ENCODE measurements at regions not wholly inside any gene's neighbourhood (a gene's known extent, or its start where the extent isn't known, plus 50 kb on each side); places are given as distances from the start of the nearest gene placed in this dataset.

- no peak overlapping the region for H3K27ac ChIP-seq (ENCODE audit: low read length)
- H3K4me3 ChIP-seq (ENCODE audit: low read length) = no peak overlapping the region
- no peaks in the 10 kb centered on the region for H3K36me3 ChIP-seq (ENCODE audit: control insufficient read depth, insufficient read depth, low read length)
- no peaks in the 10 kb centered on the region for H3K27me3 ChIP-seq (ENCODE audit: control insufficient read depth, insufficient read depth, low read length)
- no peak for DNase-seq (ENCODE audit: low read depth, low spot score)
- no peaks in the 10 kb centered on the region for H3K4me1 ChIP-seq (ENCODE audit: control insufficient read depth, insufficient read depth, low read length)
- no CpG with 5 or more reads among the region's 6 CpGs for WGBS (ENCODE audit: insufficient coverage, insufficient read length)
- H3K9me3 ChIP-seq (ENCODE audit: control insufficient read depth, insufficient read depth, low read length) = no peaks in the 10 kb centered on the region
Observed at GRCh38 chr3:152073267-152073666, 195.5 kb upstream of the MBNL1 start.

- Histone ChIP-seq H3K4me3 (ENCODE audit: low read length) (no peak overlapping the region), H3K36me3 (ENCODE audit: control insufficient read depth, insufficient read depth, low read length) (no peaks in the 10 kb centered on the region), H3K27ac (ENCODE audit: low read length) (no peak overlapping the region), H3K27me3 (ENCODE audit: control insufficient read depth, insufficient read depth, low read length) (no peaks in the 10 kb centered on the region), H3K9me3 (ENCODE audit: control insufficient read depth, insufficient read depth, low read length) (no peaks in the 10 kb centered on the region), H3K4me1 (ENCODE audit: control insufficient read depth, insufficient read depth, low read length) (no peaks in the 10 kb centered on the region)
- DNase-seq (ENCODE audit: low read depth, low spot score) = no peak
- WGBS (ENCODE audit: insufficient coverage, insufficient read length) = 100% methylated on average over 2 of the region's 2 CpGs
Observed at GRCh38 chr3:152076148-152076547, 192.6 kb upstream of the MBNL1 start.

- peaks cover 2% of the 10 kb centered on the region; the same call in 1 of the 2 replicates for H3K4me1 ChIP-seq (ENCODE audit: control insufficient read depth, insufficient read depth, low read length)
- H3K36me3 ChIP-seq (ENCODE audit: control insufficient read depth, insufficient read depth, low read length) = no peaks in the 10 kb centered on the region
- no peak overlapping the region for H3K27ac ChIP-seq (ENCODE audit: low read length)
- H3K4me3 ChIP-seq (ENCODE audit: low read length) = no peak overlapping the region
- no CpG with 5 or more reads among the region's 2 CpGs for WGBS (ENCODE audit: insufficient coverage, insufficient read length)
- no peaks in the 10 kb centered on the region for H3K9me3 ChIP-seq (ENCODE audit: control insufficient read depth, insufficient read depth, low read length)
- no peaks in the 10 kb centered on the region for H3K27me3 ChIP-seq (ENCODE audit: control insufficient read depth, insufficient read depth, low read length)
- no peak for DNase-seq (ENCODE audit: low read depth, low spot score)
Observed at GRCh38 chr3:152079980-152080379, 188.7 kb upstream of the MBNL1 start.

GRCh38 chr3:152083135-152083534, 185.6 kb upstream of the MBNL1 start:
- Histone ChIP-seq H3K4me3 (ENCODE audit: low read length) (no peak overlapping the region), H3K27me3 (ENCODE audit: control insufficient read depth, insufficient read depth, low read length) (no peaks in the 10 kb centered on the region), H3K4me1 (ENCODE audit: control insufficient read depth, insufficient read depth, low read length) (peaks cover 2% of the 10 kb centered on the region; the same call in 1 of the 2 replicates), H3K27ac (ENCODE audit: low read length) (no peak overlapping the region), H3K9me3 (ENCODE audit: control insufficient read depth, insufficient read depth, low read length) (no peaks in the 10 kb centered on the region), H3K36me3 (ENCODE audit: control insufficient read depth, insufficient read depth, low read length) (no peaks in the 10 kb centered on the region)
- no CpG with 5 or more reads among the region's 2 CpGs for WGBS (ENCODE audit: insufficient coverage, insufficient read length)
- DNase-seq (ENCODE audit: low read depth, low spot score) = no peak

- no peaks in the 10 kb centered on the region for H3K9me3 ChIP-seq (ENCODE audit: control insufficient read depth, insufficient read depth, low read length)
- WGBS (ENCODE audit: insufficient coverage, insufficient read length) = no CpG with 5 or more reads among the region's 2 CpGs
- H3K4me1 ChIP-seq (ENCODE audit: control insufficient read depth, insufficient read depth, low read length) = peaks cover 2% of the 10 kb centered on the region; the same call in 1 of the 2 replicates
- H3K27ac ChIP-seq (ENCODE audit: low read length) = no peak overlapping the region
- H3K27me3 ChIP-seq (ENCODE audit: control insufficient read depth, insufficient read depth, low read length) = no peaks in the 10 kb centered on the region
- no peak for DNase-seq (ENCODE audit: low read depth, low spot score)
- H3K4me3 ChIP-seq (ENCODE audit: low read length) = no peak overlapping the region
- H3K36me3 ChIP-seq (ENCODE audit: control insufficient read depth, insufficient read depth, low read length) = no peaks in the 10 kb centered on the region
Observed at GRCh38 chr3:152084441-152085158, 184.1 kb upstream of the MBNL1 start.

- H3K36me3 ChIP-seq (ENCODE audit: control insufficient read depth, insufficient read depth, low read length) = no peaks in the 10 kb centered on the region
- no peaks in the 10 kb centered on the region for H3K27me3 ChIP-seq (ENCODE audit: control insufficient read depth, insufficient read depth, low read length)
- no peak overlapping the region for H3K27ac ChIP-seq (ENCODE audit: low read length)
- no peak for DNase-seq (ENCODE audit: low read depth, low spot score)
- no peak overlapping the region for H3K4me3 ChIP-seq (ENCODE audit: low read length)
- H3K4me1 ChIP-seq (ENCODE audit: control insufficient read depth, insufficient read depth, low read length) = peaks cover 2% of the 10 kb centered on the region; the same call in 1 of the 2 replicates
- H3K9me3 ChIP-seq (ENCODE audit: control insufficient read depth, insufficient read depth, low read length) = no peaks in the 10 kb centered on the region
Observed at GRCh38 chr3:152087153-152087552, 181.6 kb upstream of the MBNL1 start.

- Histone ChIP-seq H3K36me3 (ENCODE audit: control insufficient read depth, insufficient read depth, low read length) (no peaks in the 10 kb centered on the region), H3K9me3 (ENCODE audit: control insufficient read depth, insufficient read depth, low read length) (no peaks in the 10 kb centered on the region), H3K27ac (ENCODE audit: low read length) (no peak overlapping the region), H3K27me3 (ENCODE audit: control insufficient read depth, insufficient read depth, low read length) (no peaks in the 10 kb centered on the region), H3K4me3 (ENCODE audit: low read length) (no peak overlapping the region), H3K4me1 (ENCODE audit: control insufficient read depth, insufficient read depth, low read length) (no peaks in the 10 kb centered on the region)
- DNase-seq (ENCODE audit: low read depth, low spot score) = no peak
Observed at GRCh38 chr3:152089528-152089927, 179.2 kb upstream of the MBNL1 start.

- Histone ChIP-seq H3K9me3 (ENCODE audit: control insufficient read depth, insufficient read depth, low read length) (no peaks in the 10 kb centered on the region), H3K4me3 (ENCODE audit: low read length) (no peak overlapping the region)
- WGBS (ENCODE audit: insufficient coverage, insufficient read length) = no CpG with 5 or more reads among the region's 1 CpG
Observed at GRCh38 chr3:152091725-152092124, 177.0 kb upstream of the MBNL1 start.

GRCh38 chr3:152093901-152094300, 174.8 kb upstream of the MBNL1 start:
- no peaks in the 10 kb centered on the region for H3K4me1 ChIP-seq (ENCODE audit: control insufficient read depth, insufficient read depth, low read length)
- no peak overlapping the region for H3K27ac ChIP-seq (ENCODE audit: low read length)
- no peak overlapping the region for H3K4me3 ChIP-seq (ENCODE audit: low read length)
- no peaks in the 10 kb centered on the region for H3K36me3 ChIP-seq (ENCODE audit: control insufficient read depth, insufficient read depth, low read length)
- no peak for DNase-seq (ENCODE audit: low read depth, low spot score)
- no peaks in the 10 kb centered on the region for H3K9me3 ChIP-seq (ENCODE audit: control insufficient read depth, insufficient read depth, low read length)
- no peaks in the 10 kb centered on the region for H3K27me3 ChIP-seq (ENCODE audit: control insufficient read depth, insufficient read depth, low read length)

More at GRCh38 chr3:152091725-152092124, 177.0 kb upstream of the MBNL1 start:
- H3K27me3 ChIP-seq (ENCODE audit: control insufficient read depth, insufficient read depth, low read length) = no peaks in the 10 kb centered on the region
- H3K36me3 ChIP-seq (ENCODE audit: control insufficient read depth, insufficient read depth, low read length) = no peaks in the 10 kb centered on the region
- H3K4me1 ChIP-seq (ENCODE audit: control insufficient read depth, insufficient read depth, low read length) = no peaks in the 10 kb centered on the region
- DNase-seq (ENCODE audit: low read depth, low spot score) = no peak
- no peak overlapping the region for H3K27ac ChIP-seq (ENCODE audit: low read length)

GRCh38 chr3:152094406-152094805, 174.3 kb upstream of the MBNL1 start:
- Histone ChIP-seq H3K27ac (ENCODE audit: low read length) (no peak overlapping the region), H3K9me3 (ENCODE audit: control insufficient read depth, insufficient read depth, low read length) (no peaks in the 10 kb centered on the region)

GRCh38 chr3:152095472-152095871, 173.3 kb upstream of the MBNL1 start:
- no peaks in the 10 kb centered on the region for H3K36me3 ChIP-seq (ENCODE audit: control insufficient read depth, insufficient read depth, low read length)
- H3K4me1 ChIP-seq (ENCODE audit: control insufficient read depth, insufficient read depth, low read length) = no peaks in the 10 kb centered on the region
- H3K27ac ChIP-seq (ENCODE audit: low read length) = no peak overlapping the region
- H3K9me3 ChIP-seq (ENCODE audit: control insufficient read depth, insufficient read depth, low read length) = no peaks in the 10 kb centered on the region
- H3K4me3 ChIP-seq (ENCODE audit: low read length) = no peak overlapping the region
- no peaks in the 10 kb centered on the region for H3K27me3 ChIP-seq (ENCODE audit: control insufficient read depth, insufficient read depth, low read length)
- no peak for DNase-seq (ENCODE audit: low read depth, low spot score)

More at GRCh38 chr3:152094406-152094805, 174.3 kb upstream of the MBNL1 start:
- Histone ChIP-seq H3K4me3 (ENCODE audit: low read length) (no peak overlapping the region), H3K27me3 (ENCODE audit: control insufficient read depth, insufficient read depth, low read length) (no peaks in the 10 kb centered on the region), H3K4me1 (ENCODE audit: control insufficient read depth, insufficient read depth, low read length) (no peaks in the 10 kb centered on the region), H3K36me3 (ENCODE audit: control insufficient read depth, insufficient read depth, low read length) (no peaks in the 10 kb centered on the region)
- no peak for DNase-seq (ENCODE audit: low read depth, low spot score)

All from iPS DF 6.9 (cell line).